ENCODE measurements at regions not wholly inside any gene's neighbourhood (a gene's known extent, or its start where the extent isn't known, plus 50 kb on each side); places are given as distances from the start of the nearest gene placed in this dataset.

- DNase-seq: no peak
These were observed 485.7 kb upstream of the ZNF385D start for GRCh38 chr3:22236490-22237270.

- DNase-seq: no peak
These were observed 488.0 kb upstream of the ZNF385D start for GRCh38 chr3:22239011-22239410.

- DNase-seq: no peak
These were observed 490.1 kb upstream of the ZNF385D start for GRCh38 chr3:22241110-22241509.

- DNase-seq: no peak
These were observed 493.9 kb upstream of the ZNF385D start for GRCh38 chr3:22244761-22245521.

GRCh38 chr3:22245811-22246583, 495.0 kb upstream of the ZNF385D start:
- DNase-seq: no peak

GRCh38 chr3:22249658-22250057, 498.6 kb upstream of the ZNF385D start:
- no peak for DNase-seq

- no peak for DNase-seq
These were observed 506.2 kb upstream of the ZNF385D start for GRCh38 chr3:22257252-22257651.

- DNase-seq: no peak
These were observed 511.4 kb upstream of the ZNF385D start for GRCh38 chr3:22262386-22262785.

- no peak for DNase-seq
These were observed 512.0 kb upstream of the ZNF385D start for GRCh38 chr3:22263042-22263441.

GRCh38 chr3:22265403-22265802, 514.4 kb upstream of the ZNF385D start:
- DNase-seq: no peak

GRCh38 chr3:22269831-22270230, 518.8 kb upstream of the ZNF385D start:
- no peak for DNase-seq

- DNase-seq: no peak
These were observed 525.3 kb upstream of the ZNF385D start for GRCh38 chr3:22276351-22276750.

- DNase-seq: no peak
These were observed 533.5 kb upstream of the ZNF385D start for GRCh38 chr3:22284559-22284958.

GRCh38 chr3:22288756-22289155, 537.7 kb upstream of the ZNF385D start:
- no peak for DNase-seq

GRCh38 chr3:22292681-22293080, 541.7 kb upstream of the ZNF385D start:
- DNase-seq: no peak

GRCh38 chr3:22296601-22297000, 545.6 kb upstream of the ZNF385D start:
- DNase-seq: no peak

GRCh38 chr3:22297436-22297835, 546.4 kb upstream of the ZNF385D start:
- no peak for DNase-seq

GRCh38 chr3:22306454-22306853, 555.4 kb upstream of the ZNF385D start:
- DNase-seq: no peak

GRCh38 chr3:22308871-22309270, 557.9 kb upstream of the ZNF385D start:
- no peak for DNase-seq

- DNase-seq: no peak
These were observed 564.9 kb upstream of the ZNF385D start for GRCh38 chr3:22315925-22316324.

- DNase-seq: no peak
These were observed 567.3 kb upstream of the ZNF385D start for GRCh38 chr3:22318325-22318724.

GRCh38 chr3:22319446-22319845, 568.4 kb upstream of the ZNF385D start:
- no peak for DNase-seq

GRCh38 chr3:22322861-22323260, 571.9 kb upstream of the ZNF385D start:
- DNase-seq: no peak

- DNase-seq: no peak
These were observed 575.3 kb upstream of the ZNF385D start for GRCh38 chr3:22326305-22326704.
